Activated T-cell treated with anti-CD3 and anti-CD28 coated beads, Interleukin-2, amount 50 U/mL, for 24 hours (primary cell): ENCODE measurements at regions not wholly inside any gene's neighbourhood (a gene's known extent, or its start where the extent isn't known, plus 50 kb on each side); places are given as distances from the start of the nearest gene placed in this dataset.

Source experiments
- DNase-seq: peaks from one replicate; pipeline ENCODE4 v3.0.0-alpha.2; 2020
- H3K27ac Mint-ChIP-seq: 2 replicates; pipeline ENCODE4 v1.8.0; 2020; ENCODE audit warnings: mild to moderate bottlenecking, mixed read lengths
- H3K27me3 Mint-ChIP-seq: 2 replicates; pipeline ENCODE4 v1.8.0; 2020; ENCODE audit warnings: mixed read lengths
- H3K36me3 Mint-ChIP-seq: 2 replicates; pipeline ENCODE4 v1.8.0; 2020; ENCODE audit warnings: low read depth, mixed read lengths
- H3K4me1 Mint-ChIP-seq: 2 replicates; pipeline ENCODE4 v1.8.0; 2020; ENCODE audit warnings: low read depth, mixed read lengths
- H3K4me3 Mint-ChIP-seq: 2 replicates; pipeline ENCODE4 v1.8.0; 2020; ENCODE audit warnings: mild to moderate bottlenecking, moderate library complexity, mixed read lengths
- H3K9me3 Mint-ChIP-seq: 2 replicates; pipeline ENCODE4 v1.8.0; 2020; ENCODE audit warnings: mixed read lengths

DNA sequence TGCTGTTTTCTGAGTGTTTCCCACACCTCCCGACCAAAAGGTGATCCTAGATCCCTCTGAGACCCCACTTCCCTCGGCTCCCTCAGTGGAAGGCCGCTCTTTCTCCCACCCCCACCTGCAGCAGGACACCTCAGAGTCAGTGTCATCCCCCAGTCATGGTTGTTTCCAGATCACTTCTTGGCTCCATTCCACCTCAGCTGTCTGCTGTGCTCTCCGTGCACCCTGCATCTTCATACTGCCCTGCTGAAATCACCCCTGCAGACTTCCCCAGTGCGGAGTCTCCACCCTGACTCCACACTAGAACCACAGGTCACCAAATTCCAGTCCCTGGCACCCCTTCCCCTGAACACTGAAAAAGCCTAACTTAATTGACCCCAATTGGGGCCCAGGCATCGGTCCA is 255.1 kb upstream of the CDYL start:
- Mint-ChIP-seq H3K4me3 (no peak overlapping the region), H3K27me3 (peaks cover 40% of the 10 kb centered on the region)
- DNase-seq, result no peak

DNA sequence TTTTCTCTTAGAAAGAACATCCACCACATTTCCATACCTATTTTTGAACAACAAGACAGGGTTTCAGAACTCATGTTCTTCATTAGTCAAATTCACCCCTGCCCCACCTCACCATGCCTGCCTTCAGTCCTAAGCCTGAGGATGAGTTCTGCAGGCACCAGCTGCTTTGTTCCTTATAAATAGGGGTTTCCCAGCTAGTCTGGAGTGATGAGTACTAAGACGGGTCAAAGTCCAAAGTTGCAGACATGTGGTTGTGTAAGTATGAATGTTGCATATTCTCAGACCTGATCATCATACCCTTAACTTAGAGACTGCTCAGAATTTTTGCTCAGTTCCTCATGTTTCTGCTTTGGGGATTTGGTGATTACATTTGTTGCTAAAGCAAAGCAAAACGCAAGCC is 257.7 kb upstream of the CDYL start:
- H3K27ac Mint-ChIP-seq, result no peak overlapping the region
- no peak for DNase-seq

More for the DNA sequence above, 255.1 kb upstream of the CDYL start:
- Mint-ChIP-seq H3K27ac (no peak overlapping the region), H3K36me3 (no peaks in the 10 kb centered on the region), H3K9me3 (no peaks in the 10 kb centered on the region), H3K4me1 (no peaks in the 10 kb centered on the region)

DNA sequence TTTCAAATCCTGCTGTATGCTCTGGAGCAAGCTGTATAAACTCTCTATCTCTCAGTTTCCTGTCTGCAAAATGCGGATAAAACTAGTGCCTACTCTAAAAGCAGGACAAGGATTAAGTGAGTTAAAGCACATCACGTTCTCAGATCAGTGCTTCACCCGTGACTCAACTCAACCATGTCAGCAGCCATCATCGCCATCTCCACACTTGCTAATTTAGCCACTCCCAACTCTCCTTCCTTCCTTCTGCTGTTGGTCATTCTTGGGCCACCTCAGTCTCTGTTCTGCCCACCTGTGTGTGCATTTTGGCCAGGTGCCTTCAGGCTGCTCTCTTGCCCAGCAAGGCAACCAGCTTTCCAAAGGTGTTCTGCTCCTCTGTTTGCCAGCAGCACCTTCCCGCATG is 260.0 kb upstream of the CDYL start:
- no peaks in the 10 kb centered on the region for H3K4me1 Mint-ChIP-seq
- peaks cover 13% of the 10 kb centered on the region for H3K27me3 Mint-ChIP-seq
- no peaks in the 10 kb centered on the region for H3K9me3 Mint-ChIP-seq
- no peak overlapping the region for H3K4me3 Mint-ChIP-seq
- H3K36me3 Mint-ChIP-seq, result no peaks in the 10 kb centered on the region
- H3K27ac Mint-ChIP-seq, result no peak overlapping the region
- DNase-seq, result no peak

More for the DNA sequence above, 257.7 kb upstream of the CDYL start:
- Mint-ChIP-seq H3K4me3 (no peak overlapping the region), H3K36me3 (no peaks in the 10 kb centered on the region), H3K9me3 (no peaks in the 10 kb centered on the region), H3K4me1 (no peaks in the 10 kb centered on the region), H3K27me3 (peaks cover 30% of the 10 kb centered on the region)

- no peak for DNase-seq
- Mint-ChIP-seq H3K27me3 (peaks cover 10% of the 10 kb centered on the region), H3K27ac (no peak overlapping the region), H3K9me3 (no peaks in the 10 kb centered on the region), H3K4me3 (no peak overlapping the region), H3K4me1 (no peaks in the 10 kb centered on the region), H3K36me3 (no peaks in the 10 kb centered on the region)
Observed at GRCh38 chr6:4513561-4513960, 262.6 kb upstream of the CDYL start.

DNA sequence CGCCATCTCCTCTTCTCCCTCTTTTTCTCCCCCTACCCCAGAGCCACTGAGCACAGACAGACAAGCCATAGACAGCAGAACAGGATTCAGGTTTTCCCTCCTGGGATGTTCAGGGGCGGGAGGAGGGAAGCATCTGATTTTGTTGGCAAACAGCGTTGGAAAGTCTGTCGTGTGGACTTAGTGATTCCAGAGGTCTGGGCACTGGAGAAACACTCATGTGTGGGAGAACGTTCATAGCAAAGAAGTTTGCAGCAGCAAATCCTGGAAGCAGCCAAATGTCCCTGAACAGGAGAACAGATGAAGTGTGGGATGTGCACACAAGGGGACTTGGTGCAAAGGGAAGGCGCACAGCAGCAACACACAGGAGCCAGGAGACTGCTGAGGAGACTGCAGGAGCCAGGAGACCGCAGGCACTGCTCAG is 264.1 kb upstream of the CDYL start:
- no peak overlapping the region for H3K27ac Mint-ChIP-seq
- no peaks in the 10 kb centered on the region for H3K36me3 Mint-ChIP-seq
- no peak overlapping the region for H3K4me3 Mint-ChIP-seq
- H3K9me3 Mint-ChIP-seq, result no peaks in the 10 kb centered on the region
- H3K4me1 Mint-ChIP-seq, result no peaks in the 10 kb centered on the region
- H3K27me3 Mint-ChIP-seq, result peaks cover 23% of the 10 kb centered on the region
- no peak for DNase-seq

GRCh38 chr6:4511641-4512020 is 264.6 kb upstream of the CDYL start:
- H3K27ac Mint-ChIP-seq, result no peak overlapping the region
- DNase-seq, result no peak
- H3K4me1 Mint-ChIP-seq, result no peaks in the 10 kb centered on the region
- no peaks in the 10 kb centered on the region for H3K9me3 Mint-ChIP-seq
- H3K27me3 Mint-ChIP-seq, result peaks cover 27% of the 10 kb centered on the region
- H3K4me3 Mint-ChIP-seq, result no peak overlapping the region
- no peaks in the 10 kb centered on the region for H3K36me3 Mint-ChIP-seq

DNA sequence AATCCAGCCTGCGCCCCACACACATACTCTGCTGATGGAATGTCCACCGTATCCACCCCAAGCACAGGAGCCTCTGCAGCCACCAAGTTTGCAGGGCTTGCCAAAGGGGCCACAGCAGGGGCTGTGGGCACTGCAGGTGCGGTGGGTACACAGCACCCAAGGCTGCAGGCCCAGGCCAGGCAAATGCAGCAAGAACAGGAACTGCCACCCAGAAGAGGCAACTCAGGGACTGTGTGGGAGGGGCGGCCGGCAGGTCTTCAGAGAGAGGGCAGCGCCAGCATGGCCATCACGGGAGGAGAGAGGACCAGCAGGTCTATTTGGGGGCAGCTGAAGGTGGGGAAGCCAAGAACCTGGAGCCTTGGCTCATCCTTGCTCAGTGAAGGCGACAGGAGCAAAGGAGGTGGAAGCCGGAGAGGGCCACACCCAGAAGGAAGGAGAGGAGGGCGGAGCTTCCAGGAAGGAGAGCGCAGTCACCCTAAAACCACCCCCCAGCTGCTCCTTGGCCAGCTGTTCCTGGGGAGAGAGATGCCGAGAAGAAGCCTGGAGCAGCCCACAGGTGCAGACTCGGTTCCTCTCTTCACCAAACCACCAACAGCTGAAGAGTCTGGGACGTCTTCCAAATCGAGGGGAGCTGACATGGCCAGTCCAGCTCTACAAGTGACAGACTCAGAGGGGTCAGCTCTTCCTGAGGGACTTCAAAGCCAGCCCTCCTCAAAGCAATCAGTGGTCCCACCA is 265.1 kb upstream of the CDYL start:
- no peak for DNase-seq
- no peaks in the 10 kb centered on the region for H3K9me3 Mint-ChIP-seq
- no peaks in the 10 kb centered on the region for H3K36me3 Mint-ChIP-seq
- no peak overlapping the region for H3K4me3 Mint-ChIP-seq
- H3K27me3 Mint-ChIP-seq, result peaks cover 24% of the 10 kb centered on the region
- H3K27ac Mint-ChIP-seq, result no peak overlapping the region
- no peaks in the 10 kb centered on the region for H3K4me1 Mint-ChIP-seq

DNA sequence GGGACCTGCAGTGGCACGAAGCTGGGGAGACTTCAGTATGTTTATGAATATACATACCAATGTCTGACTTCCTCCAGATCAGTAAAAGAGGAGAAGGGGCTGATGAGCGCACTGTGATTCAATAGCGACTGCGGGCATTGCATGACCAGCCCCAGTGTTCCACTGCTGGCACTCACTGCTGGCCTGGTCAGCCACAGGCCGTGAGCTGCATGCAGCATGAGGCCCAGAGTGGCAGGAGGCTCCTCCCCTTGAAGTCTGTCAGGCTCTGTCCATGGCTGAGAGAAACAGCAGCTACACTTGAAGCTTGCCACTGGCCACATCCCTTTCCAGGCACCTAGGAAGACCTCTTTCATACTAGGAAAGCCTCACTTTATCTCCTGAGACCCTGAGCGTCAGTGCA is 265.9 kb upstream of the CDYL start:
- DNase-seq, result no peak
- no peak overlapping the region for H3K27ac Mint-ChIP-seq
- H3K36me3 Mint-ChIP-seq, result no peaks in the 10 kb centered on the region
- H3K9me3 Mint-ChIP-seq, result no peaks in the 10 kb centered on the region
- no peak overlapping the region for H3K4me3 Mint-ChIP-seq
- H3K27me3 Mint-ChIP-seq, result peaks cover 30% of the 10 kb centered on the region
- H3K4me1 Mint-ChIP-seq, result no peaks in the 10 kb centered on the region

DNA sequence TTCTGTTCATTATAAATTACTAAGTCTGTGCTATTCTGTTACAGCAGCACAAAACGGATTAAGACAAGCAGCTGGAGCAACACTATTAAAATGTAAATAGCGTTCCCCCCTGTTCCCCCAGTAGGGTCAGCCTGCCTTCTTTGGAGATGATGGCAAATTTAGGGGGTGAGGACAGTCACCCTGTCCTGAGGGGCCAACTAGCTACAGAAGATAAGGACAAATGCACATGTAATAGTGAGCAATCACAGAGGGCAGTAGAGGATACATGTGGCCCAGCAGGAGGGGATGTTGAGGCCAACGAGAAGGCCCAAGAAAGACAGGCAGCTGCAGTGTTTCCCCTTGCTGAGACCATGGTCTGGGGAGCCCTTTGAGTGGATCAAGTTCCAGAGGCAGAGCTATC is 266.7 kb upstream of the CDYL start:
- DNase-seq, result no peak
- Mint-ChIP-seq H3K4me1 (no peaks in the 10 kb centered on the region), H3K36me3 (no peaks in the 10 kb centered on the region), H3K4me3 (no peak overlapping the region), H3K9me3 (no peaks in the 10 kb centered on the region), H3K27me3 (peaks cover 33% of the 10 kb centered on the region), H3K27ac (no peak overlapping the region)

- Mint-ChIP-seq H3K36me3 (no peaks in the 10 kb centered on the region), H3K9me3 (no peaks in the 10 kb centered on the region), H3K27me3 (peaks cover 45% of the 10 kb centered on the region), H3K4me1 (no peaks in the 10 kb centered on the region), H3K4me3 (no peak overlapping the region), H3K27ac (no peak overlapping the region)
- no peak for DNase-seq
Observed at GRCh38 chr6:4506792-4507191, 269.4 kb upstream of the CDYL start.

DNA sequence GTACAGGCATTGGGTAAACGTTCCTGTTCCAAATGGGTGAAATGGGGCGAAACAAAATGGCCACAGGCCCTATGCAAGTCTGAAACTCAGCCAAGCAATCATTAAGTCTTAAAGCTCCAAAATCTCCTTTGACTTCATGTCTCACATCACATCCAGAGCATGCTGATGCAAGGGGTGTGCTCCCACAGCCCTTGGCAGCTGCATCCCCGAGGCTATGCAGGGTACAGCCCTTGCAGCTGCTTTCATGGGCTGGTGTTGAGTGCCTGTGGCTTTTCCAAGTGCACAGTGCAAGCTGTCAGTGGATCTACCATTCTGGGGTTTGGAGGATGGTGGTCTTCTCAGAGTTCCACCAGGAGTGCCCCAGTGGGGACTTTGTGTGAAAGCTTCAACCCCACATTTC is 270.0 kb upstream of the CDYL start:
- H3K27ac Mint-ChIP-seq, result no peak overlapping the region
- H3K27me3 Mint-ChIP-seq, result peaks cover 45% of the 10 kb centered on the region
- no peak overlapping the region for H3K4me3 Mint-ChIP-seq
- no peaks in the 10 kb centered on the region for H3K36me3 Mint-ChIP-seq
- H3K9me3 Mint-ChIP-seq, result no peaks in the 10 kb centered on the region
- DNase-seq, result no peak
- no peaks in the 10 kb centered on the region for H3K4me1 Mint-ChIP-seq

GRCh38 chr6:4504700-4505099 is 271.5 kb upstream of the CDYL start:
- Mint-ChIP-seq H3K27ac (no peak overlapping the region), H3K4me3 (no peak overlapping the region), H3K27me3 (peaks cover 45% of the 10 kb centered on the region), H3K36me3 (no peaks in the 10 kb centered on the region), H3K9me3 (no peaks in the 10 kb centered on the region), H3K4me1 (no peaks in the 10 kb centered on the region)
- DNase-seq, result no peak

GRCh38 chr6:4503700-4504099 is 272.5 kb upstream of the CDYL start:
- Mint-ChIP-seq H3K27me3 (peaks cover 41% of the 10 kb centered on the region), H3K36me3 (no peaks in the 10 kb centered on the region), H3K9me3 (no peaks in the 10 kb centered on the region), H3K27ac (no peak overlapping the region), H3K4me3 (no peak overlapping the region), H3K4me1 (no peaks in the 10 kb centered on the region)
- no peak for DNase-seq

DNA sequence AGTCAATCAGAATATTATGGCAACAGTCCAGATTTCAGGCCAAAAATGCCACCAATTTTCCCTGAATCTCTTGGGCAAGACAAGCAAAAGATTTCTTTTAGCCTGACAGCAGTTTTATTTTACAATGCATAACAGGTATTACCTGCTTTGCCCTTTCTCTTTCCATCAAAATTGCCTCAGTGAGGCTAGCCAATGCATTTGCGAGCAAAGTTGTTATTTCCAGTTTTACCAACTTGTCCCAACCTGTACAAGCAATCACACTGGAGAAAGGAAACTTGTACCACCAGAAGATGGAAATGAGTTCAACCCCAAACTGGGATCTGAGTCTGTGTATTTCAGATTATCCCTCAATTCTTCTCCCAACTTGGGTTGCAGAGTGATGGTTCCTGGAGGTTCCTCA is 279.9 kb upstream of the CDYL start:
- Mint-ChIP-seq H3K27me3 (peaks cover 15% of the 10 kb centered on the region), H3K36me3 (no peaks in the 10 kb centered on the region), H3K9me3 (no peaks in the 10 kb centered on the region), H3K4me3 (no peak overlapping the region), H3K4me1 (no peaks in the 10 kb centered on the region), H3K27ac (no peak overlapping the region)
- no peak for DNase-seq

GRCh38 chr6:4491501-4492260 is 284.5 kb upstream of the CDYL start:
- Mint-ChIP-seq H3K4me1 (no peaks in the 10 kb centered on the region), H3K4me3 (no peak overlapping the region), H3K27me3 (peaks cover 8% of the 10 kb centered on the region), H3K27ac (no peak overlapping the region), H3K9me3 (peaks cover 17% of the 10 kb centered on the region), H3K36me3 (no peaks in the 10 kb centered on the region)
- no peak for DNase-seq
